ENCODE measurements at regions not wholly inside any gene's neighbourhood (a gene's known extent, or its start where the extent isn't known, plus 50 kb on each side); places are given as distances from the start of the nearest gene placed in this dataset.

GRCh38 chr5:8020861-8021514, 152.0 kb downstream of the MTRR start (continued):
- TF ChIP-seq ZBED4 (CRISPR knock-in tag; IDR thresholded peaks at IDR 0.05; ENCODE audit: borderline replicate concordance) (no peak), ZNF678 (CRISPR knock-in tag; IDR thresholded peaks at IDR 0.05) (no peak), HDAC1 (CRISPR knock-in tag; IDR thresholded peaks at IDR 0.05) (no peak), KDM1A (CRISPR knock-in tag; IDR thresholded peaks at IDR 0.05) (no peak), ZNF574 (CRISPR knock-in tag; IDR thresholded peaks at IDR 0.05) (no peak), SMARCE1 (IDR thresholded peaks at IDR 0.05; ENCODE audit: borderline replicate concordance) (no peak), TBL1XR1 (IDR thresholded peaks at IDR 0.05; ENCODE audit: borderline replicate concordance, low read length, partially characterized antibody) (no peak)
